HUDEP-2 (cell line): ENCODE measurements at regions not wholly inside any gene's neighbourhood (a gene's known extent, or its start where the extent isn't known, plus 50 kb on each side); places are given as distances from the start of the nearest gene placed in this dataset.

Experiments
- DNase-seq, 76 experiments: peaks; one replicate each; lab custom pipeline; 2025; ENCODE audit not compliant: unreplicated experiment in 76 of 76; lab: John Stamatoyannopoulos, UW

DNA sequence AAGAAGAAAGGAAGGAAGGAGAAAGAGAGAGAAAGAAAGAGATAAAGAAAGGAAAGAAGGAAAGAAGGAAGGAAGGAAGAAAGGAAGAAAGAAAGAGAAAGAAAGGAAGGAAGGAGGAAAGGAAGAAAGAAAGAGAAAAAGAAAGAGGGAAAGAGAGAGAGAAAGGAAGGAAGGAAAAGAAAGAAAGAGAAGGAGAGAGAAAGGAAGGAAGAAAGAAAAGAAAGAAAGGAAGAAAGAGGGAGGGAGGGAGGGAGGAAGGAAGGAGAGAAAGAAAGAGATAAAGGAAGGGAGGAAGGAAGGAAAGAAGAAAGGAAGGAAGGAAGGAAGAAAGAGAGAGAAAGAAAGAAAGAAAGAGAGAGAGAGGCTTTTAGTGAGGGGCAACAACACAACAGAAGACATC is 135.1 kb upstream of the VSTM2B start:
- no peak for DNase-seq

DNA sequence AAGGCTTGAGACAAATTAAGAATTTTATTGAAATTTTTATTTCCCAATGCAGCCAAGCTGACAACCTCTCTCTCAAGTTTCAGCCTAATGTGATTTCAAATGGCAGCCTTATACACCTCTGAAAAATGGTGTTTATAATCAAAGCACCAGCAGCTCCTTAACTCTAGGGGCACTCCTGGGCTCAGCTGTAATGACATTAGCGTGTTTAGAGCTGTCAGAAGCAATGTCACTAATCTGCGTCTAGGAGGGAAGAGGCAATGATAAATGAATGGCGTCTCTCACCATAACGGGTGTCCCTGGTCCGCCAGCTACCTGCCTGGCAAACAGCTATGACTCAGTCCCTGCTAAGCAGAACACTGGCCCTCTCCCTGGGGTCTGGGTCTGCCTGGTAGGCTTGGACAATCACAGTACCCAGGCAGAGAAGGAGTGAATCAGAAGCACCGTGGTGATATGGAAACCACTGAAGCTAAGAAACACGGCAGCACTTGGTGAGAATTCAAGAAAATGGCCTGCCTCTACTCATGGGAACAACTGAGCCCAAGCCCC is 131.8 kb upstream of the VSTM2B start:
- DNase-seq, result no peak

- no peak for DNase-seq
These were observed 130.6 kb upstream of the VSTM2B start for GRCh38 chr19:29395111-29395733.

DNA sequence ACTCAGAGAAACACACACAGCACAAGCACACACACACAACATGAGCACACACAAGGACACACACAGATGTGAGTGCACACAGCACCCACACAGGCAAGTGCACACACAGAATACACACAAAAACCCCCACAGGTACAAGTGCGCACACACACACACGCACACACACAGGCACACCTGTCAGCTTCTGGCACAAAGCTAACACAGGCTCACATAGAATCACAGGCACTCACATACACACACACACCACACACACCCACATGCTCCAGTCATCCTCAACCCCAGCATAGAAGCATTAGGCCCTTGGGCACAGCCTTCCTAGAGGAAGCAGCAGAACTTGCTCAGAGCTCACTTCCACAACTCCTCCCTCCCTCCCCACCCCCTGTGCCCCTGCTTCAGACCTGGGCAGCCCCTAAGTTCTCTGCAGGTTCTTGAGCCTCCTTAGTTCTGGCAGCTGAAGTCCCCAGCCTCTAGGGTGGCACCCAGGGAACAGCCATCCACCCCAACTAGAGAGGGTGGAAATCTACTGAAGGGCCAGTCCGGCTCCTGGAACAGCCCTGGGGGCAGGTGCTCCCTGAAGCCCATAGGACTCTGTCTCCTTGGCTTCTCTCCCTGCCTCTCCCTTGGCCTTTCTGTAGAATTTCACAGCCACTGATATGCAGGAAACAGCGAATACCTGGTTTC is 129.9 kb upstream of the VSTM2B start:
- DNase-seq, result no peak

DNA sequence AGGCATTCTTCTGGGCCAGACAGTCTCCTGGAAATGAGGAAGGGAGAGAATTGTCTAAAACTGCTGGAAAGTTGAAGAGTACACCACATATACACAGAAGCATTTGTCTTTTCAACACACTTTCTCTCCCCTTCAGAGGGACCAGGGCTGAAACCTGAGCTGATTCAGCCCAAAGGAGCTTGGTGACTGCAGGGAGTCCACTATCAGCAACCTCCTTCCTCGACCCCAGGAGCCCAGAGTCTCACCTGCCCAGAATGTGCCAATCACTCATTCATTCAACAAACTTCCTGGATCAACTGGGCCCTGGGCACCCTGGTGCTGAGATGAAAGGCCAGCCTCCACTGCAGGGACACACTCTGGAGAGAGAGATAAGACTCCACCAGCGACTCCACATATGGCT is 128.9 kb upstream of the VSTM2B start:
- DNase-seq, result no peak

GRCh38 chr19:29397748-29398147 is 128.0 kb upstream of the VSTM2B start:
- DNase-seq, result no peak

DNA sequence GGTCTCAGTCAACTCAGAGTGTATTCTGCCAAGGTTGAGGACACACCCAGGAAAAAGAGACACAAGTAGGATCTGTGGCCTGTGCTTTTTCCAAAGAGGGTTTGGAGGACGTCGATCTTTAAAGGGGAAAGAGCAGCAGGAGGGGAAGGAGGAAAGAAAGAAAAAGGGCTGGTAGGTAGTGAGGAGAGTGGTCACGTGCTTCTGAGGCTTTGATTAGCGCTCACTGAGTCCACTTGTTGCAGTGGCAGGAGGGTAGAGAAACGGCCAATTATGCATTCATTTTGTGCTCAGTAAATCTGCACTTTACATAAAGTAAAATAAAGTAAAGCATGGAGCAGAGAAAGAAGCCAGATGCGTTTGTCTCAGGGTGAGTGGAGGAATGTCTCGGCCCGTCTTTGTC is 126.0 kb upstream of the VSTM2B start:
- no peak for DNase-seq

DNA sequence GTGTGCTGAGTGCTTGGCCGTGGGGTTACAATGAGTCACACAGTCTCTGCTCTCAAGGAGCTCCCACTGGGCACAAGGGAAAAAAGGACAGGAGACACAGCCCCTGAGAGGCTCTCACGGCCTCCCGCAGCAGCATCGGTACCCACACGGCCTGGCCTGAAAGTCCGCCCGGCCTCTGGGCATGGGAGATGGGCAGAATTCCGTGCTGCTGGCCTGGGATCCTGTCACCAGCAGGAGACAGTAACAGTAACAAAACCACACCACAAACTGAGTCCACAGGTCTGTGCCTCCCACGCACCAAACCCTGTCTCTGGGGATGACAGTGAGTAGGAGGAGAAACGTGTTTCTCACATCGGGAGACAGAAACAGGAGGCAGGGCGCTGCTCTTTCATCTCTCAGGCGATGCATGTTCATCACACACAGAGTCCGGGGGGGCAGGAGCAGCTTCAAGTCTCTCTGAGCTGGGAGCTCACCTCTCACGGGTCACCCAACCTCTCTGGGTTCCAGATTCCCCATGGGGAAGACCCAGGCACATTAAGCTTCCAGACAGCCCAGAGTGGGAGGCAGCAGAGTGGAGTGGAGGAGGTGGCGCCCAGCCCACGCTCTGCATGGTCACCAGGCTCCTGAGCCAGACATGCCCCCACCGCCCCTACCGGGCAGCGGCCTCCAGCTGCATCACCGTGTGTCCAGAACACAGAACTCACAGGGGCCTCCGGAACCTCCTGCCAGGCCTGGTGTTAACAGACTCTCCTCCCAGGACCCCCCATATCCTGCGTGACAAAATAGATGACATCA is 124.7 kb upstream of the VSTM2B start:
- no peak for DNase-seq

- DNase-seq, result no peak
These were observed 123.9 kb upstream of the VSTM2B start for GRCh38 chr19:29401712-29402421.

GRCh38 chr19:29402563-29402962 is 123.2 kb upstream of the VSTM2B start:
- no peak for DNase-seq

GRCh38 chr19:29404015-29404414 is 121.8 kb upstream of the VSTM2B start:
- DNase-seq, result no peak

GRCh38 chr19:29404951-29405727 is 120.7 kb upstream of the VSTM2B start:
- no peak for DNase-seq

DNA sequence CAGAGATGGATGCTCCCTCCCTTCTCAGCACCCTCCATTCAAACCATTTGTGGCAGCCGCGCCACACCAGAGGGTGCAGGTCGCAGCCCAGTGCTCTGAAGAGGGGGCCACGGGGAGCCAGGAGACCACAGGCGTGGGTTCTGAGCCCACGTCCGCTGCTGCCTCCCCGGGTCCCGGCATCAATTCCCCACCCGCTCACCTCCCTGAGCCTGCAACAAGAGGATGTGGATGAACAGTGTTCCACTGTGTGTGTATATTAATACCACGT is 120.1 kb upstream of the VSTM2B start:
- DNase-seq, result no peak

DNA sequence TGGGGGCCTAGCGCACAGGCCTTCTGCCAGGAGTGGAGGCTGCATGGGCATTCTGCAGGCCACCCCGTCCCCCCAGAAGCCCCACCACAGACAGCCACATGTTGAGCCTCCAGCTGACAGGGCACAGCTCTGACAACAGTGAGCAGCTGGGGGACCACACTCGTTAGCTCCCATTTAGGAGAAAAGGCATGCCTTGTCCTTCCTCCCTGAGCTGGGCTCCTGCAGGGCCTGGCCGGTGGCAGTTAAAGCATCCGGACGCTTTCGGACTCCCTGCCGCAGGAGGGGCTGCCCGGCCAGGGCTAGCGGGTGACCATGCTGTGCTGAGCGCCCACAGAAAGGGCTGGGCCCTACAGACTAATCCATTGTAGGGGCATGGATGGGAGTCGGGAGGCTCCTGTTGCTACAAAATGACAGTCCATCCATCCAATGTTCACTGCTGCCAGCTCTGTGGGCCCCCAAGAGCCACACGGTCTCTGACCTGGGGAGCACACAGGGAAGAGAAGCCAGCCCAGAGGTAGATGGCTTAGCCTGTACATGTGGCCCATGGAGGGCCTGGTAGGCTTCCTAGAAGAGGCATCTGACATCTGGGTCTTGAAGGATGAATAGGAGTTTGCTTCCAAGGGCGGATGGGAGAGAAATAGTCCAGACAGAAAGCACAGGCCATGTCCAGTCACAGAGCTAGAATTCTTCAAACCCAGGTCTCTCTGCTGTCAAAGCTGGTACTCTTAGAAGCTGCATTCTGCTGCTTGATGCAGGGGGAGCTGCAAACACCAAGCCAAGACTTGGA is 116.5 kb upstream of the VSTM2B start:
- DNase-seq, result no peak

GRCh38 chr19:29410601-29411000 is 115.2 kb upstream of the VSTM2B start:
- DNase-seq, result no peak

DNA sequence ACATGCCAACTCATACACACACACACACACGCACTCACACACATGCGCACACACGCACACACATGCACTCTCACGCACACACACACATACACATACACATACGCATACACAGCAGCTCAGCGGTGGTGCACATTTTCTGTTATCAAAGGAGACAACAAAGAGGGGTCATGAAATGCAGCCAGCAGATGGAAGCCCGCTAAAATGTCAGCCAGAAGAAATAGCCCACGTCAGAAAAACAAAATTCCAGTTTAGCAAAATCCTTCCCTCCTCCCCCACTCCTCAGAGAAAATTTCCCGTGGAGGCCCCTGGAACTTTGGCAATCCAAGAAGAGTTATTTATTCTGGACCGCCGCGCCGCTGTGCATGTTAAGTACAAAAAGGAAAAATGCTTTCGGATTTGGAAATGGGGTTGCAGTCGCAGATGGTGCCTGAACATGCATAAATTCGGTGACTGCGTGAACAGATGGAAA is 114.6 kb upstream of the VSTM2B start:
- DNase-seq, result no peak

- no peak for DNase-seq
These were observed 112.4 kb upstream of the VSTM2B start for GRCh38 chr19:29413435-29413834.

DNA sequence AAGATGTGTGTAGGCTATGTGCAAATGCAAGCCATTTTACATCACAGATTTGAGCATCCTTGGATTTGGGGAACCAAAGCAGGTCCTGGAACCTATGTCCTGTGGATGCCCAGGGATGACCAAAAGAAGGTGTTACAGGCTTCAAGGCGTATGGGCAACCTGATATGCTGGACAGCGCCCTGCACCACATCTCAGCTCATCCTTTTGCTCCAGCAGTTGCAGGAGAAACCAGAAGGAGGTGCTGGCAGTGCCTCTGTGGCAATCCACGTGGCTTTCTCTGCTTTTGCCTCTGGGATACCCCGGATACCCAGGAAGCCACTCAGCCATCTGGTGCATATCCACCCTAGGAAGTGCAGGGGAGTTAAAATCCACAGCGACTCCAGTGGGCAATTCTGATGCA is 110.3 kb upstream of the VSTM2B start:
- DNase-seq, result no peak

- no peak for DNase-seq
These were observed 108.7 kb upstream of the VSTM2B start for GRCh38 chr19:29417048-29417447.

DNA sequence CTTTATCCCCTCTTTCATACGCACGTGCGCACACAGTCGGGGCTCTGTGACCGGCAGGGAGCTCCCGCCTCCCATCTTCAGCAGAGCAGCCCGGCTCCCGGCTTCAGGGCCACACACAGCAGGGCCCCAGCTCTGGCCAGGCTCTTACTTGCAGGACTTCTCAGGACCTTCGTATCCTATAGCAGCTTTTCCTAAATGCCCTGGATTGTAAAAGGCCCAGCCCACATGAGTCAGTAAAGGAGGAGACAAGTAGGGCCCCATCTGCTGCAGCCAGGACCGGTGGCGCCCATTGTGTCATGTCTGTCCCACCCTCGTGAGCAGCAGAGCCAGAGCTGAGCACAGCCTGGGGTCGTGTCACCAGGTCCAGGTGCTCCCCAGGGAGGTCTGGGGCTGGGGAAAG is 107.6 kb upstream of the VSTM2B start:
- DNase-seq, result no peak
